ENCODE measurements at regions not wholly inside any gene's neighbourhood (a gene's known extent, or its start where the extent isn't known, plus 50 kb on each side); places are given as distances from the start of the nearest gene placed in this dataset.

- TF ChIP-seq RARB (CRISPR knock-in tag; IDR thresholded peaks at IDR 0.05), result no peak
- no peak for TF ChIP-seq GLIS3 (CRISPR knock-in tag; IDR thresholded peaks at IDR 0.05)
- TF ChIP-seq ZNF565 (CRISPR knock-in tag; conservative IDR thresholded peaks at IDR 0.05; ENCODE audit: low read depth), result no peak
- TF ChIP-seq ZC3H10 (CRISPR knock-in tag; IDR thresholded peaks at IDR 0.05), result no peak
- TF ChIP-seq ZNF8 (CRISPR knock-in tag; IDR thresholded peaks at IDR 0.05), result no peak
- TF ChIP-seq ZFP3 (CRISPR knock-in tag; IDR thresholded peaks at IDR 0.05), result no peak
- no peak for TF ChIP-seq TCF4 (CRISPR knock-in tag; IDR thresholded peaks at IDR 0.05; ENCODE audit: borderline replicate concordance)
- no peak for TF ChIP-seq PATZ1 (CRISPR knock-in tag; IDR thresholded peaks at IDR 0.05; ENCODE audit: borderline replicate concordance)
- no peak for TF ChIP-seq TSHZ2 (CRISPR knock-in tag; IDR thresholded peaks at IDR 0.05)
- no peak for TF ChIP-seq ZFP30 (CRISPR knock-in tag; IDR thresholded peaks at IDR 0.05)
- TF ChIP-seq PPARA (CRISPR knock-in tag; IDR thresholded peaks at IDR 0.05; ENCODE audit: borderline replicate concordance), result no peak
- no peak for TF ChIP-seq CREB5 (CRISPR knock-in tag; IDR thresholded peaks at IDR 0.05; ENCODE audit: low read depth)
- TF ChIP-seq CSRNP3 (CRISPR knock-in tag; IDR thresholded peaks at IDR 0.05), result no peak
- TF ChIP-seq ISL1 (CRISPR knock-in tag; IDR thresholded peaks at IDR 0.05), result no peak
- no peak for TF ChIP-seq OSR1 (CRISPR knock-in tag; IDR thresholded peaks at IDR 0.05)
- TF ChIP-seq POU6F1 (CRISPR knock-in tag; IDR thresholded peaks at IDR 0.05; ENCODE audit: borderline replicate concordance, low read depth), result no peak
- no peak for TF ChIP-seq TOX (CRISPR knock-in tag; IDR thresholded peaks at IDR 0.05; ENCODE audit: borderline replicate concordance)
- ATAC-seq, result no peak; the same call in 2 of the 3 replicates
These were observed 133.9 kb downstream of the AKAP11 start for GRCh38 chr13:42405665-42406390.

- TF ChIP-seq CSDC2 (CRISPR knock-in tag; IDR thresholded peaks at IDR 0.05) (no peak), ARNTL (CRISPR knock-in tag; IDR thresholded peaks at IDR 0.05; ENCODE audit: borderline replicate concordance, low read depth) (no peak), ISL1 (CRISPR knock-in tag; IDR thresholded peaks at IDR 0.05) (no peak), ZNF565 (CRISPR knock-in tag; conservative IDR thresholded peaks at IDR 0.05; ENCODE audit: low read depth) (no peak), TOX (CRISPR knock-in tag; IDR thresholded peaks at IDR 0.05; ENCODE audit: borderline replicate concordance) (no peak), ZFP3 (CRISPR knock-in tag; IDR thresholded peaks at IDR 0.05) (no peak), SNAI2 (CRISPR knock-in tag; IDR thresholded peaks at IDR 0.05) (no peak), GLIS3 (CRISPR knock-in tag; IDR thresholded peaks at IDR 0.05) (no peak), TCF4 (CRISPR knock-in tag; IDR thresholded peaks at IDR 0.05; ENCODE audit: borderline replicate concordance) (no peak), POU6F1 (CRISPR knock-in tag; IDR thresholded peaks at IDR 0.05; ENCODE audit: borderline replicate concordance, low read depth) (no peak)
- no peak for ATAC-seq
These were observed 137.1 kb downstream of the AKAP11 start for GRCh38 chr13:42409075-42409474.

Measured in SK-N-SH treated with all-trans-retinoic acid at 6 μM for 48 hours (cell line).